CD14-positive monocyte (primary cell): ENCODE measurements at regions not wholly inside any gene's neighbourhood (a gene's known extent, or its start where the extent isn't known, plus 50 kb on each side); places are given as distances from the start of the nearest gene placed in this dataset.
A peak's percentile ranks its signal among the peaks of the same experiment; 100 is the strongest.
"Not testable (repeated sequence)": the region's sequence is repeated elsewhere in the genome, so short reads cannot be mapped to it uniquely, and the experiment has no call there.

Experiments
- DNase-seq, 3 donors: peaks; one replicate each; pipeline ENCODE4 v3.0.0-alpha.2; 2011 to 2022
- H2AFZ ChIP-seq: 2 replicates; pipeline ENCODE4 v1.6.0; 2012; ENCODE audit warnings: mild to moderate bottlenecking, low read depth, low read length, inconsistent platforms; ENCODE audit not compliant: insufficient read depth, poor library complexity, severe bottlenecking
- H3K27ac ChIP-seq, 2 donors: 1 replicate in 1 of 2; 2 replicates in 1 of 2; pipeline ENCODE4 v1.5.1; 2012 to 2013; ENCODE audit warnings: low read length in 2 of 2, control low read depth in 1 of 2, inconsistent platforms in 1 of 2, low read depth in 1 of 2, mild to moderate bottlenecking in 1 of 2
- H3K27me3 ChIP-seq, 2 donors: one replicate each; pipeline versions ENCODE4 v1.6.0 to v1.6.1; 2011 to 2013; ENCODE audit warnings: low read length in 2 of 2; ENCODE audit not compliant: control insufficient read depth in 2 of 2, insufficient read depth in 2 of 2
- H3K36me3 ChIP-seq, 2 donors: replicated peaks in 1 of 2; 1 replicate in 1 of 2; 2 replicates in 1 of 2; pipeline versions ENCODE4 v1.5.1 to v1.6.1; 2012 to 2013; ENCODE audit warnings: low read length in 2 of 2, control low read depth in 1 of 2, inconsistent platforms in 1 of 2, mild to moderate bottlenecking in 1 of 2; ENCODE audit not compliant: insufficient read depth in 2 of 2, control insufficient read depth in 1 of 2
- H3K4me1 ChIP-seq, 2 donors: 1 replicate in 1 of 2; 2 replicates in 1 of 2; pipeline versions ENCODE4 v1.5.1 to v1.6.1; 2012 to 2013; ENCODE audit warnings: low read length in 2 of 2, control low read depth in 1 of 2, inconsistent platforms in 1 of 2, mild to moderate bottlenecking in 1 of 2, moderate library complexity in 1 of 2; ENCODE audit not compliant: insufficient read depth in 2 of 2, control insufficient read depth in 1 of 2
- H3K4me2 ChIP-seq: replicated peaks from 2 replicates; pipeline ENCODE3; 2012; ENCODE audit warnings: low read length, moderate library complexity, mild to moderate bottlenecking; ENCODE audit not compliant: poor library complexity, severe bottlenecking; ENCODE audit errors: extremely low read depth
- H3K4me3 ChIP-seq, 3 experiments: fragments of 200-600 bp in 1 of 3; sonication (generic) in 1 of 3; replicated peaks in 1 of 3; 1 replicate in 2 of 3; 2 replicates in 1 of 3; pipeline ENCODE4 v1.5.1; 2011 to 2013; ENCODE audit warnings: low read length in 3 of 3, mild to moderate bottlenecking in 3 of 3, control low read depth in 2 of 3, low read depth in 2 of 3, inconsistent platforms in 1 of 3, moderate library complexity in 1 of 3
- H3K79me2 ChIP-seq: 2 replicates; pipeline ENCODE4 v1.6.0; 2012; ENCODE audit warnings: mild to moderate bottlenecking, control low read depth, inconsistent platforms, low read length, moderate library complexity; ENCODE audit not compliant: insufficient read depth
- H3K9ac ChIP-seq: 2 replicates; pipeline ENCODE4 v1.6.0; 2017; ENCODE audit warnings: low read length, mild to moderate bottlenecking; ENCODE audit not compliant: insufficient read depth, poor library complexity, severe bottlenecking
- H3K9me3 ChIP-seq, 2 donors: replicated peaks in 1 of 2; 1 replicate in 1 of 2; 2 replicates in 1 of 2; pipeline versions ENCODE4 v1.5.1 to v1.6.1; 2012 to 2013; ENCODE audit warnings: low read length in 2 of 2, control low read depth in 1 of 2; ENCODE audit not compliant: control insufficient read depth in 1 of 2, insufficient read depth in 1 of 2
- H4K20me1 ChIP-seq: 2 replicates; pipeline ENCODE4 v1.6.0; 2012; ENCODE audit warnings: mild to moderate bottlenecking, low read length, control low read depth, moderate library complexity; ENCODE audit not compliant: insufficient read depth
- H3K27ac Mint-ChIP-seq, 7 donors: one replicate each; pipeline ENCODE4 v1.8.0; 2020; ENCODE audit warnings: mild to moderate bottlenecking in 7 of 7, mixed read lengths in 7 of 7, moderate library complexity in 6 of 7, inconsistent platforms in 2 of 7
- H3K27me3 Mint-ChIP-seq, 3 donors: one replicate each; pipeline ENCODE4 v1.8.0; 2021 to 2022; ENCODE audit warnings: low read depth in 3 of 3, mild to moderate bottlenecking in 3 of 3, mixed read lengths in 3 of 3, moderate library complexity in 3 of 3, inconsistent platforms in 1 of 3
- H3K36me3 Mint-ChIP-seq, 2 donors: one replicate each; pipeline ENCODE4 v1.8.0; 2020; ENCODE audit warnings: mixed read lengths in 2 of 2, inconsistent platforms in 1 of 2, mild to moderate bottlenecking in 1 of 2
- H3K4me1 Mint-ChIP-seq: one replicate; pipeline ENCODE4 v1.8.0; 2020; ENCODE audit warnings: mild to moderate bottlenecking, mixed read lengths
- H3K4me3 Mint-ChIP-seq, 2 donors: one replicate each; pipeline ENCODE4 v1.8.0; 2020; ENCODE audit warnings: mild to moderate bottlenecking in 2 of 2, mixed read lengths in 2 of 2, moderate library complexity in 1 of 2
- H3K9me3 Mint-ChIP-seq, 7 donors: one replicate each; pipeline ENCODE4 v1.8.0; 2020 to 2022; ENCODE audit warnings: mixed read lengths in 7 of 7, mild to moderate bottlenecking in 6 of 7, moderate library complexity in 6 of 7, inconsistent platforms in 2 of 7
- WGBS: methylation state at CpG from one replicate; pipeline ENCODE4 v1.1.5; 2013; ENCODE audit warnings: missing lambda C conversion rate; ENCODE audit not compliant: insufficient coverage; 5-methylcytosine and 5-hydroxymethylcytosine counted together
- intact Hi-C, 2 donors: fragments of 100-400 bp; cut with micrococcal nuclease; formaldehyde crosslinking; loops; one replicate each; pipeline versions ENCODE4 v1.15.0 to v1.15.1; 2023

GRCh38 chr7:76924756-76925155, 107.4 kb downstream of the SPDYE17 start:
- 100% methylated on average over 2 of the region's 4 CpGs for WGBS
- H3K9me3 Mint-ChIP-seq, DNase-seq: not testable (repeated sequence)

GRCh38 chr7:76918619-76919018, 113.5 kb downstream of the SPDYE17 start:
- intact Hi-C loops, H3K36me3 Mint-ChIP-seq, H4K20me1 ChIP-seq, H3K27me3 Mint-ChIP-seq, DNase-seq, H3K27ac Mint-ChIP-seq, H3K27me3 ChIP-seq, H3K9ac ChIP-seq, H3K4me3 ChIP-seq, H3K4me2 ChIP-seq, H3K4me1 Mint-ChIP-seq, H3K79me2 ChIP-seq, H3K9me3 ChIP-seq, H3K36me3 ChIP-seq, H3K27ac ChIP-seq, H3K4me3 Mint-ChIP-seq, H3K4me1 ChIP-seq, H3K9me3 Mint-ChIP-seq, H2AFZ ChIP-seq: not testable (repeated sequence)
- WGBS = no CpG with 5 or more reads among the region's 2 CpGs

More at GRCh38 chr7:76924756-76925155, 107.4 kb downstream of the SPDYE17 start:
- H2AFZ ChIP-seq, H3K4me2 ChIP-seq, H3K36me3 ChIP-seq, H3K4me1 Mint-ChIP-seq, H3K9ac ChIP-seq, H3K4me3 ChIP-seq, H3K27ac ChIP-seq, H4K20me1 ChIP-seq, H3K9me3 ChIP-seq, H3K36me3 Mint-ChIP-seq, H3K27me3 Mint-ChIP-seq, H3K4me3 Mint-ChIP-seq, H3K79me2 ChIP-seq, intact Hi-C loops, H3K27me3 ChIP-seq, H3K27ac Mint-ChIP-seq, H3K4me1 ChIP-seq: not testable (repeated sequence)

- H3K27me3 Mint-ChIP-seq, intact Hi-C loops: not testable (repeated sequence)
These were observed 117.8 kb downstream of the SPDYE17 start for GRCh38 chr7:76914361-76914760.

GRCh38 chr7:76912011-76912814, 119.9 kb downstream of the SPDYE17 start:
- H3K27me3 Mint-ChIP-seq, H3K36me3 ChIP-seq, H3K9me3 ChIP-seq, H3K36me3 Mint-ChIP-seq, H3K4me1 Mint-ChIP-seq, H3K4me1 ChIP-seq, H4K20me1 ChIP-seq, H3K9ac ChIP-seq, H3K4me2 ChIP-seq, DNase-seq, intact Hi-C loops, H3K79me2 ChIP-seq, H3K27ac Mint-ChIP-seq, H3K27me3 ChIP-seq, H3K9me3 Mint-ChIP-seq, H3K4me3 ChIP-seq, H3K27ac ChIP-seq: not testable (repeated sequence)
- H3K4me3 Mint-ChIP-seq = peak overlapping the region; percentile 16 to 39
- 100% methylated on average over 1 of the region's 4 CpGs for WGBS
- H2AFZ ChIP-seq = peak overlapping the region; percentile 21

More at GRCh38 chr7:76914361-76914760, 117.8 kb downstream of the SPDYE17 start:
- not testable (repeated sequence) for H3K36me3 Mint-ChIP-seq, H3K4me3 Mint-ChIP-seq, H3K27me3 ChIP-seq, H3K27ac ChIP-seq, H3K4me1 ChIP-seq, H3K9me3 ChIP-seq, H2AFZ ChIP-seq, H3K9ac ChIP-seq, H3K9me3 Mint-ChIP-seq, H4K20me1 ChIP-seq, H3K4me3 ChIP-seq, H3K79me2 ChIP-seq, H3K27ac Mint-ChIP-seq, H3K36me3 ChIP-seq, DNase-seq, H3K4me1 Mint-ChIP-seq, H3K4me2 ChIP-seq
- no CpG with 5 or more reads among the region's 1 CpG for WGBS
